ENCODE measurements at regions not wholly inside any gene's neighbourhood (a gene's known extent, or its start where the extent isn't known, plus 50 kb on each side); places are given as distances from the start of the nearest gene placed in this dataset.

DNA sequence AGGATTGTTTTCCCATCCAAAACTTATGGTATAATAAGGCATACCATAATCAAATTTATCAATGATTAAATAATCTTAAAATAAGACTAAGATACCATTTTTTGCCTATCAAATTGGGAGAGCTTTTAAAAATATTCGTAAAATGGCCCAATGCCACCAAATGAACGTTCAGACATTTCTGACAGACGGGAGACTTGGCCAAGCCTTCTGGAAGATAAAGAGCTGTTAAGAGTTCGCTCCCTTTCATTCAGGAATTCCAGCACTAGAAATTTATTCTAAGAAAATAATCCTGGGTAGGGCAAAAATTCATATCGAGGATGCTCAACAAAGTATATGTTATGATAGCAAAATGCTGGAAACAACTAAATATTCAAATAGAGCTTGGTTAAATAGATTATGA, 85.6 kb upstream of the NEO1 start:
- DNase-seq: no peak

- DNase-seq: no peak
These were observed 86.6 kb upstream of the NEO1 start for GRCh38 chr15:72965671-72966070.

- no peak for DNase-seq
These were observed 87.7 kb upstream of the NEO1 start for GRCh38 chr15:72964542-72964941.

DNA sequence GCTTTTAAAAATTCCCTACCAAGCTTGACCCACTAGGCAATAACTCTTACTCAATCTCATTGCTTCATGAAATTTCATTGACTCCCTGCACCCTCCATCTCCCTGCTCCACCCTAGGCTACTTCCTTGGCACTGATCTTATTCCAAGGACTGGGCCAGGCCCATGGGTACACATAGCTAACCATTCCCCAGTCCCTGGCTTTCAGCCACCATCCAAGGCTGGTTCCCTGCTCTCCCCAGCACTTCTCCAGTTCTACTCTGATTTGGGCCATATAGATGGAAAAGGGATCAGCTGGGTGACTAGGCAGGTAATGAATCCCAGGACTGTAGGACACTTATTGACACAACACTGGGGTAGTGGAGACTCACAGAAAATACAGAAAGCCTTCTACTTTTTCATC, 88.1 kb upstream of the NEO1 start:
- DNase-seq: no peak

DNA sequence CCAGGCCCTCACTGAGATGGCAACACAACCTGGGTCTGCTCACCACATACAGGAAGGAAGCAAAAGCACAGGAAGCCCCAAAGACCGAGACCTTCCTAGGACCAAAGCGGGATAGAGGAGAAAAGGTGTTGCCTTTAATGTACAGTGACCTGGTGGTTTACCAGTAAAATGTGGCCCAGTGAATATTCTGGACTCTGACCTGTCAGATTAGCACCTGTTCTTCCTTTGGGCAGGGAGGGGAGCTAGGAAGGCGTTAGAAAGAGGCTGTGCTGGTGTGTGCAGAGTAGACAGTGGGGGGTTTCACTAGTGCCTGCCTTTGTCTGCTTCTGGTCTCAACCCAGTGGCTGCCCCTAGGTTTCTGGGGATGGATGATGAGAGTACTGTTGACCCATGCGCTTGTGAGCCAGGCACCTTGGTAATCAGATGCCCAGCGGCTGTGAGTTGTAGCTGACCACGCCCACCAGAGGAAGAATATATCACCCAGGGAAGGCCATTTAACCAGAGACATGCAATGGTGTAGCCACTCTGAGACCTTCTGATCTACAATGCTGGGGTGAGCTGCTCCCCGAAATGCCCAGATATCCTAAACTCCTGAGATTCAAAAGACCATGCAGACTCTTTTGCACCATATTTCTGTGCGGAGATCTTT, 90.1 kb upstream of the NEO1 start:
- DNase-seq: no peak

DNA sequence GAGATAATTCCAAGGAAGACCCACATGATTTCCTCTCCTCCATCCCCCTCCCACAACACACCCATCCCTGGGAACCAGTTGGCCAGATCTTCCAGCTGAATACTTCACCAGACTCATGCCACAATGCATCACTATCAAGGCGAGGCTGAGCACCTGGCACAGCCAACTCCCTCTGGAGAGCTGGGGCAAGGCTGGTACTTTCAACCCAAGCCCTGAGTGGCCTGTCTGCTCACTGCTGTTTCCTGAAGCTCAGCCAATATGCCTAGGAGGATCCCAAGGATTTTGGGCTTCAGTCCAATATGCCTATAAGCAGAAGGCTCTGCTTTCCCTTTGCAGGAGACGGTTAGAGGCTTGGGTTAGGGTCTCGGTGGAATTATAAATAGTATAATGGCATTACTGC, 90.9 kb upstream of the NEO1 start:
- DNase-seq: no peak

GRCh38 chr15:72958634-72959033, 93.6 kb upstream of the NEO1 start:
- DNase-seq: no peak

DNA sequence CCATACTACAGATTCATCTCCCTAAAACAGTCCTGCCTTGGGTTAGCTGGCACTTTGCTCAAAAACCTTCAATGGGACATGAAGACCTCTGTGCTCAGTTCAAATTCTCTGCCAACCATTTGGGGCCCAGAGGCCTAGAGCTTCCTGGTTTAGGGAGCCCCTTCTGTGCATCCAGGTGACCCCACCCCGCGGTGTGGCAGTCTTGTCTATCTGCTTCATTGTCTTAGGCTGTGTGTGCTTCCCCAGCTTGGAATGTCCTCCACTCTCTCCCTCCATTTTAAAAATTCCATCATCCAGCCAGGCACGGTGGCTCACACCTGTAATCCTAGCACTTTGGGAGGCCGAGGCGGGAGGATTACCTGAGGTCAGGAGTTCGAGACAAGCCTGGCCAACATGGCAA, 99.0 kb upstream of the NEO1 start:
- no peak for DNase-seq

DNA sequence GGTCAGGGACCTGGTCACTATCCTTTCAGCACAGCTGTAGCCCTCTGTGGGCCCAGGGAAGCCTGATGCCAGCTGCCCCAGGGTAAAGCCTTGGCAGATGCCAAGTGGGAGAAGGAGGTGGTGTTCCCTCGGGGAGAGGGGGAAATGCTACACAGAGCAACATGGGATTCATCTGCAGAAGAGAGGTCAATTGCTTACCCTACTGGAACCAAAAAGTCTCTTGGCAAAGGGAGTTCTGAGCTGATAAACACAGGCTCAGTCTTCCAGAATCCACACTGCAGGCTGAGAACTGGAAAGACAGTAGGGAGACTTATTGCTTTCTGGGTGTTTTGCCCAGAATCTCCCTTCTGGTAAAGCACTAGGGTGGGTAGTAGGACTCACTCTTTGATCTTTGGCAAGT, 100.1 kb upstream of the NEO1 start:
- DNase-seq: no peak

DNA sequence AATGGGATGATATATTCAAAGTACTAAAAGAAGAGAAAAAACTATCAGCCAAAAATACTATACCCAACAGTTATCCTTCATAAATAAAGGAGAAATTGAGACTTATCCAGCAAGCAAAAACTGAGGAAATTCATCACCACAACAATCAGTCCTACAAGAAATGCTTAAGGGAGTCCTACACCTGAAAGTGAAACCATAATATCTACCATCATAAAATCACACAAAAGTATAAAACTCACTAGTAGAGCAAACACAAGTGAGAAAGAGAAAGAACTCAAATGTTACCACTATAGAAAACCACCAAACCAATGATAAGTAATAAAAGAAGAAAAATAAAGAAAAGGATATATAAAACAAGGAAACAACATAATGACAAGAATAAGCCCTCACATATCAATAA, 103.6 kb upstream of the NEO1 start:
- DNase-seq: no peak

DNA sequence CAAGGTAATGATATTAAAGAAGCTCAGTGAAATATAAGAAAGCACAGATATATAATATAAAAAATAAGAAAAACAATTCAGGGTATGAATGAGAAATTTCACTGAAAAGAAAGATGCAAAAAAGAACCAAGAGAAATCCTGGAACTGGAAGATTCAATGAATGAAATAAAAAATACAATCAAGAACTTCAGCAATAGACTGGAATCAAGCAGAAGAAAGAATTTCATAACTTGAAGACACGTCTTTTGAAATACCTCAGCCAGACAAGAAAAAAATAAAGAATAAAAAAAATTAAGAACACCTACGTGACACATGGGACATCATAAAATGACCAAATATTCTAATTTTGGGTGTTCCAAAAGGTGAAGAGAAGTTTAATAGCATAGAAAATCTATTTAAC, 104.6 kb upstream of the NEO1 start:
- DNase-seq: no peak

GRCh38 chr15:72944565-72944964, 107.7 kb upstream of the NEO1 start:
- DNase-seq: no peak

DNA sequence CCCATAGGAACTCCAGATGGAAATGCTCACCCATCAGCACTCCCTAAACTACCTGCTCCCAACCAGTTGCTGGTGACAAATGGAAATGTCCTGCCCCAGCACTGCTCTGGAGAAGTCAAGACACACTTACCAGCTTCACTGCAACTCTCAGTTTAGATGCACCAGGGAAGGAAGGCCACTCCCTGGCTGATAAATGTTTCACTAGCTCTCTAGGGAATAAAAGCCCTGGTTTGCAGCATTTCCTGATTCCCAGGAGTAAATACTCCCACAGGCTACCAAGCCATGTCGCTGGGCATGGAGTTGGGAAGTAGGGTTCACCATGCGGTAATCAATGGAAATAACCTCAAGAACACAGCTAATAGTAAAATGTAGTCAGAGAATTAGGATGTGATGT, 112.0 kb upstream of the NEO1 start:
- no peak for DNase-seq

DNA sequence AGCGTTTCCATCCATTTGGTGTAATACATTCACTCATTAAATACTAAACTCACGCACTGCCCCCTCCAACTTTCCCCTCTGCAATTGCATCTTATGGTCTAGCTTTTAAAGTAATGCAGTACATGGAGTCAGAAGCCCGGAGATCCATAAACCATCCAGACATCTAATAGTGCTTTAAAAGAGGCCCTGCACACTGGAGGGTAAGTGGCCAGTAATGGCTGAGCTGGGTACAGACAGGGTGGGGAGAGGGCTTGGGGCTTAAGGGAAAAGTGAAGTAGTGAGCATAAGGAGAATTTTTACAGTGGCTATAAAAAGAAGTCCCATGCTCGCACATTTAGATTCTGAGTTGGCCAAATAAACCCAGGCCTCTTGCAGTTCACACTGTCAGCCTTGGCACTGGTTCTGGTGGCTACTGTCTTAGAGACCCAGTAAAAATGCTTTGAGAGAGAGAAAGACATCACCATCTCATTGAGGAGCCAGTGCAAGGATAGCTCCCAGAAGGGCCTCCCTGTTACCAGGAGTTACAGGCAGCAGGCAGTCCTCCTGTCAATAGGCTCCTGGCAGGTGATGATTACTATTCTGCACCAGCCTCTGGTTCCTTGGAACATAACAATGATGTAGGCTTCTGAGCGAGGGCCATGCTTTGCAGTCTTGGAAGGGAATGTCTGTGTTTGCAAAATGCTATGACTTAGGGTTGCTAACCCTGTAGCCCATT, 112.6 kb upstream of the NEO1 start:
- DNase-seq: peak in 18 of 51 donors; percentile 2 to 43 (median 14)

DNA sequence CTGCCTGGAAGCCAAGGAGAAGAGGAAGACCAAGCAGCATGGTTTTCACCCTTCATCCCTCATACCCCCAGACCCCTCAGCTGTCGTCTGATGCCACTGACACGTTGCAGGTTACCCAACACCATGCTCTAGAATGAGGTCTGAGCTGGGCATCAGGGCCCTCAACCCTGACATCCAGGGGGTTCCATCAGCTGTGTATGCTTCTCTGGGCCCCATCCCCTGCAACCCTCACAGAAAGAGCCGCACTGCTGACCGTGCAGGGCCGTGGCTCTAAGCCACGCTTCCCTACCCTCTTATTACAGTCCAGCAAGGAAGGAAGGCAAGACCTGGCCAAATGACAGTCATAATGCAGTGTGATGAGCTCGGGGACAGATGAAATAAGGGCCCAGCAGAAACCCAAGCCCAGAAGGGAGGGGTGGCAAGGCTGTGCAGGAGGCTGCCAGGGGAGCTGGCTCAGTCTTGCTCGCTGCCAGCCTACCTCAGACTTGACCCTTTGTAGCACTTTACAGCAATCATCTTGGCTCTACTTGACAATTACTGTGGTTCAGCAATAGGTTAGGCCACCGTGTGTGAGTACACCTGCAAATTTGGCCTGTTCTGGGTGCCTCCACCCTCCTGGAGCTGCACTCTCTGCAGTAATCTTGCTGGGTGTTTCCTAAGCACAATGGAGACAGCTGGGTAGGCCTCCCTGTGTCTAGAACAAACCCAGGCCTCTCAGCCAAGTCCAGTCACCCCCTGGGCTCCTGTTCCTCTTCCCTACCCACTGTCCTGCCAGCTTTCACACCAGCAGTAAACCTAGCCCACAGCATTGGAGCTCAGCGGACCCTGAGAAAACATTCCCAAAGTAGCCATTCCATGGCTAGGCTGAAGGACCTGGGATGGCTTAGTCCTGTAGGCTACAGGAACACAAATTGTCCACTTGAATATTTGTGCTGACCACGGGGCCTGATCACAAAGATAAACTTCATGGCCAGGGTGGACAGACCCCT, 115.3 kb upstream of the NEO1 start:
- no peak for DNase-seq

DNA sequence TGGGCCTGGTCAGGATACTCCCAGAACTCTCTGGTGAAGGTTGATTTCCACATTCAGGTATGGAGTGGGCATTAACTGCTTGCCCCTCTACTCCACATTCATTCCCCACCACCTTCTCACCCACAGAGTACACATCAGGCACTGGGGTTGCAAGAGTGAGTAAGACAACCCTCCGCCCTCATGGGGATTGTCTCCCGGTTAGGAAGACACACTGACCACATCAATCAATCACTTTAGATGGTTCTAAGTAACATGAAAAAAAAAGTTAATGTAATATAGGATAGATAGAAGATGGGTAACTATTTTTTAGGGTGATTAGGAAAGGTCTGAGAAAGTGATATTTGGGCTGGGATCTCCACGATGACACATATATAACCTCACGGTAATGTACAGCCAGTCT, 116.0 kb upstream of the NEO1 start:
- DNase-seq: no peak

DNA sequence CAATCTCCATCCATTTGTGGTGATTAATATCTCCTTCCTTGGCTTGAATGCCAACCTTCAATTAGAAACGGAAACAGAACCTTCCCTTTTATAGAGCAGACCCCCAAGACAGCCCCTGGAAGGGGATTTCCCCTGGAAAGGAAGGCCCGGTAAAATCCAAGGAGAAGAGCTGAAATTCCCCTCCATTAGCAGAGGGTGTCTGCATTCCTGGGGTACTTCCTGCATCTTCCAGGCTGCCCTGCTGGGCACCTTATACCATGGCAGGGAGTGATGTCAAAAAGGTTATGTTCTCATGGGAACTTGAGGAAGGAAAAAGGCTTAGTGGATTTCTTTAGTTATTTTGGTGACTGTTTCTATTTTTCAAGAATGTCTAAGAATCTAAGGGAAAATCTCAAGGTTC, 116.7 kb upstream of the NEO1 start:
- no peak for DNase-seq

- DNase-seq: no peak
These were observed 117.3 kb upstream of the NEO1 start for GRCh38 chr15:72934921-72935320.

- DNase-seq: no peak
These were observed 118.3 kb upstream of the NEO1 start for GRCh38 chr15:72933976-72934375.

GRCh38 chr15:72932472-72932871, 119.8 kb upstream of the NEO1 start:
- no peak for DNase-seq

- DNase-seq: no peak
These were observed 124.8 kb upstream of the NEO1 start for GRCh38 chr15:72927451-72927850.

DNA sequence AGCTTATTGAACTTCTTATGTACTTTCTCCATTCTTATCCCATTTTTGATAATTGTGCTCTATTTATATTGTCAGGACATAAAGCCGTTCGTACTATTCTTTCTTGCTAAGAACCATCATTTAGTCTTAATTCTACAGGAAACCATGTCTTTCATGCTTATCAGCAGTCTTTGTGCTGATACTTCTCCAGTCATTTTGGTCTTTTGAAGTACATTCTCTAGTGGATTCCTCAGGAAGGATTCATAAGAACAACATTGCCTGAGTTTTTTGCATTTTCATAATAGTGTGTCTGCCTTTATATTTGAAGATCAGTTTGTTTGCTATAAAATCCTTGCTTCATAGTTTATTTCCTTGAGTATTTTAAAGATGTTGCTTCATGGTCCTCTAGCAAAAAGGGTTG, 126.6 kb upstream of the NEO1 start:
- DNase-seq: no peak
